H1 (cell line): ENCODE measurements at regions not wholly inside any gene's neighbourhood (a gene's known extent, or its start where the extent isn't known, plus 50 kb on each side); places are given as distances from the start of the nearest gene placed in this dataset.

Experiments used
- CEBPB ChIP-seq: IDR thresholded peaks from 2 replicates; pipeline ENCODE4 v1.6.1; 2012; ENCODE audit warnings: low read depth, low read length
- CTCF ChIP-seq, 3 experiments: IDR thresholded peaks; 1 replicate in 2 of 3; 2 replicates in 1 of 3; pipeline versions ENCODE4 v1.5.1 to v1.6.1; 2011; ENCODE audit warnings: low read length in 3 of 3, mild to moderate bottlenecking in 3 of 3, inconsistent platforms in 2 of 3, low read depth in 1 of 3, moderate library complexity in 1 of 3; ENCODE audit not compliant: insufficient read depth in 1 of 3; ENCODE audit errors: control extremely low read depth in 1 of 3
- EZH2 ChIP-seq: fragments of 200-600 bp; sonication (generic); IDR thresholded peaks from 2 replicates; pipeline ENCODE4 v1.7.1; 2012; ENCODE audit warnings: low read depth, mild to moderate bottlenecking, moderate library complexity, low read length, inconsistent platforms; ENCODE audit not compliant: severe bottlenecking
- FOSL1 ChIP-seq: IDR thresholded peaks from 2 replicates; pipeline ENCODE4 v1.6.1; 2011; ENCODE audit warnings: mild to moderate bottlenecking, low read depth, low read length, moderate library complexity; ENCODE audit not compliant: insufficient read depth
- MAX ChIP-seq: IDR thresholded peaks from 2 replicates; pipeline ENCODE4 v1.6.1; 2012; ENCODE audit warnings: inconsistent platforms
- RFX5 ChIP-seq: IDR thresholded peaks from 2 replicates; pipeline ENCODE4 v1.6.1; 2011; ENCODE audit warnings: low read depth, low read length, improper control_type of control experiment, borderline replicate concordance
- TEAD4 ChIP-seq: IDR thresholded peaks from 2 replicates; pipeline ENCODE4 v1.6.1; 2012; ENCODE audit warnings: low read depth, low read length, inconsistent platforms, mixed read lengths

- TF ChIP-seq CTCF (IDR thresholded peaks at IDR 0.05; ENCODE audit: control extremely low read depth in 1 of 3, insufficient read depth in 1 of 3, low read depth in 1 of 3, low read length in 3 of 3) (no peak), EZH2 (no peak), FOSL1 (no peak), MAX (no peak), TEAD4 (no peak), CEBPB (no peak), RFX5 (no peak)
Measured at GRCh38 chr13:107392205-107392604, 823.1 kb downstream of the LIG4 start.
